Choroid plexus epithelial cell (primary cell): ENCODE measurements at regions not wholly inside any gene's neighbourhood (a gene's known extent, or its start where the extent isn't known, plus 50 kb on each side); places are given as distances from the start of the nearest gene placed in this dataset.

Experiments used
- DNase-seq: peaks from one replicate; pipeline ENCODE4 v3.0.0-alpha.2; 2010; ENCODE audit warnings: low read depth
- H3K4me3 ChIP-seq: 2 replicates; pipeline ENCODE4 v1.5.1; 2011; ENCODE audit warnings: low read depth, mild to moderate bottlenecking, control low read depth, low read length, moderate library complexity
- CTCF ChIP-seq: conservative IDR thresholded peaks from 2 replicates; pipeline ENCODE4 v1.5.1; 2011; ENCODE audit warnings: low read depth, mild to moderate bottlenecking, control low read depth, inconsistent platforms, low read length, moderate library complexity

GRCh38 chr4:137661693-137662092, 129.4 kb upstream of the PCDH18 start:
- H3K4me3 ChIP-seq = no peak overlapping the region
- TF ChIP-seq CTCF = no peak
- no peak for DNase-seq

- TF ChIP-seq CTCF = no peak
- peak; percentile 52 for DNase-seq
- no peak overlapping the region for H3K4me3 ChIP-seq
Observed at GRCh38 chr4:137660211-137660610, 127.9 kb upstream of the PCDH18 start.

GRCh38 chr4:137659431-137659830, 127.1 kb upstream of the PCDH18 start:
- no peak overlapping the region for H3K4me3 ChIP-seq
- DNase-seq = peak; percentile 48
- no peak for TF ChIP-seq CTCF

GRCh38 chr4:137656661-137657060, 124.4 kb upstream of the PCDH18 start:
- H3K4me3 ChIP-seq = no peak overlapping the region
- TF ChIP-seq CTCF = no peak
- no peak for DNase-seq

GRCh38 chr4:137655302-137655701, 123.0 kb upstream of the PCDH18 start:
- no peak for DNase-seq
- H3K4me3 ChIP-seq = no peak overlapping the region
- TF ChIP-seq CTCF = no peak

- H3K4me3 ChIP-seq = no peak overlapping the region
- peak; percentile 82 for DNase-seq
- TF ChIP-seq CTCF = no peak
Observed at GRCh38 chr4:137651128-137651527, 118.8 kb upstream of the PCDH18 start.

- no peak overlapping the region for H3K4me3 ChIP-seq
- TF ChIP-seq CTCF = no peak
- DNase-seq = no peak
Observed at GRCh38 chr4:137649711-137650450, 117.6 kb upstream of the PCDH18 start.
